IMR-90 (cell line): ENCODE measurements at regions not wholly inside any gene's neighbourhood (a gene's known extent, or its start where the extent isn't known, plus 50 kb on each side); places are given as distances from the start of the nearest gene placed in this dataset.

Source experiments
- ATAC-seq: fragments of 200-7000 bp; cut with Tn5 transposase; 2 replicates; pipeline ENCODE4 v1.9.1; 2020; ENCODE audit warnings: low read depth, mild to moderate bottlenecking, moderate library complexity
- BruUV-seq: library from RNA; stranded (reverse); fragments of 400-500 nt; replicated peaks from 2 replicates; lab custom pipeline; 2021; lab: Mats Ljungman, UMichigan
- CTCF ChIA-PET: fragments of 300-600 bp; formaldehyde crosslinking; extraction: SDS; loops from one replicate; lab custom pipeline; 2021; ENCODE audit warnings: antibody characterized with exemption; lab: Yijun Ruan, JAX
- POLR2A ChIA-PET: fragments of 300-600 bp; sonication (Branson Sonifier 250); formaldehyde crosslinking; loops from one replicate; lab custom pipeline; 2022; ENCODE audit warnings: antibody characterized with exemption; ENCODE audit not compliant: unreplicated experiment; lab: Charles Lee
- DNase-seq: peaks from one replicate; pipeline ENCODE4 v3.0.0; 2013
- H2AFZ ChIP-seq: replicated peaks from 2 replicates; pipeline ENCODE3; 2013; ENCODE audit warnings: low read length, mild to moderate bottlenecking; ENCODE audit not compliant: poor library complexity
- H2AK5ac ChIP-seq: 2 replicates; pipeline ENCODE4 v1.6.1; 2013; ENCODE audit warnings: low read depth, low read length, inconsistent platforms
- H2AK9ac ChIP-seq: replicated peaks from 2 replicates; pipeline ENCODE3; 2013; ENCODE audit warnings: mild to moderate bottlenecking, low read depth, low read length, moderate library complexity; ENCODE audit not compliant: poor library complexity
- H2BK120ac ChIP-seq: 2 replicates; pipeline ENCODE4 v1.6.1; 2013; ENCODE audit warnings: low read depth, low read length, inconsistent platforms
- H2BK15ac ChIP-seq: 3 replicates; pipeline ENCODE4 v1.6.1; 2013; ENCODE audit warnings: low read depth, low read length, inconsistent platforms
- H2BK20ac ChIP-seq: 2 replicates; pipeline ENCODE4 v1.6.1; 2013; ENCODE audit warnings: low read depth, mild to moderate bottlenecking, inconsistent platforms, low read length, moderate library complexity
- H2BK5ac ChIP-seq: 2 replicates; pipeline ENCODE4 v1.6.1; 2013; ENCODE audit warnings: mild to moderate bottlenecking, low read depth, low read length, inconsistent platforms; ENCODE audit not compliant: poor library complexity, severe bottlenecking
- H3K14ac ChIP-seq: replicated peaks from 2 replicates; pipeline ENCODE4 v1.6.1; 2013; ENCODE audit warnings: low read depth, low read length, inconsistent platforms
- H3K18ac ChIP-seq: 2 replicates; pipeline ENCODE4 v1.6.1; 2013; ENCODE audit warnings: low read depth, low read length, control low read depth
- H3K23ac ChIP-seq: 2 replicates; pipeline ENCODE4 v1.6.1; 2013; ENCODE audit warnings: low read depth, low read length, inconsistent platforms
- H3K27ac ChIP-seq: 2 replicates; pipeline ENCODE4 v1.5.1; 2013; ENCODE audit warnings: mild to moderate bottlenecking, control low read depth, low read length; ENCODE audit not compliant: insufficient read depth
- H3K27me3 ChIP-seq: 2 replicates; pipeline ENCODE4 v1.6.1; 2013; ENCODE audit warnings: low read length; ENCODE audit not compliant: control insufficient read depth, insufficient read depth
- H3K36me3 ChIP-seq: 2 replicates; pipeline ENCODE4 v1.6.1; 2013; ENCODE audit warnings: low read length, mixed read lengths; ENCODE audit not compliant: control insufficient read depth, insufficient read depth
- H3K4ac ChIP-seq: 2 replicates; pipeline ENCODE4 v1.6.1; 2013; ENCODE audit warnings: low read depth, low read length, inconsistent platforms
- H3K4me1 ChIP-seq: 2 replicates; pipeline ENCODE4 v1.6.1; 2013; ENCODE audit warnings: low read length, mixed read lengths; ENCODE audit not compliant: control insufficient read depth, insufficient read depth
- H3K4me2 ChIP-seq: 2 replicates; pipeline ENCODE4 v1.6.1; 2013; ENCODE audit warnings: low read depth, mild to moderate bottlenecking, control low read depth, low read length, moderate library complexity
- H3K4me3 ChIP-seq: 2 replicates; pipeline ENCODE4 v1.5.1; 2013; ENCODE audit warnings: low read depth, mild to moderate bottlenecking, control low read depth, low read length, moderate library complexity; ENCODE audit not compliant: insufficient read depth
- H3K56ac ChIP-seq: 2 replicates; pipeline ENCODE4 v1.6.1; 2013; ENCODE audit warnings: low read length, inconsistent platforms; ENCODE audit not compliant: insufficient read depth; ENCODE audit errors: extremely low read depth
- H3K79me1 ChIP-seq, 2 experiments: 2 replicates each; pipeline ENCODE4 v1.6.1; 2013; ENCODE audit warnings: low read length in 2 of 2, inconsistent platforms in 1 of 2, low read depth in 1 of 2
- H3K9ac ChIP-seq: 2 replicates; pipeline ENCODE4 v1.6.1; 2013; ENCODE audit warnings: low read depth, low read length, control low read depth
- H3K9me1 ChIP-seq: 2 replicates; pipeline ENCODE4 v1.6.1; 2013; ENCODE audit warnings: low read length, inconsistent platforms; ENCODE audit not compliant: insufficient read depth
- H3K9me3 ChIP-seq: 2 replicates; pipeline ENCODE4 v1.6.1; 2013; ENCODE audit warnings: low read length; ENCODE audit not compliant: control insufficient read depth, insufficient read depth
- H4K20me1 ChIP-seq: 2 replicates; pipeline ENCODE4 v1.6.1; 2013; ENCODE audit warnings: low read length, inconsistent platforms; ENCODE audit not compliant: insufficient read depth
- H4K5ac ChIP-seq: 2 replicates; pipeline ENCODE4 v1.6.1; 2013; ENCODE audit warnings: mild to moderate bottlenecking, low read depth, low read length, control low read depth
- H4K8ac ChIP-seq, 2 experiments: 2 replicates each; pipeline ENCODE4 v1.6.1; 2013; ENCODE audit warnings: low read depth in 2 of 2, low read length in 2 of 2, control low read depth in 1 of 2, inconsistent platforms in 1 of 2
- H4K91ac ChIP-seq: 2 replicates; pipeline ENCODE4 v1.6.1; 2013; ENCODE audit warnings: low read depth, low read length, inconsistent platforms; ENCODE audit not compliant: insufficient read depth
- CHD1 ChIP-seq: IDR thresholded peaks from 2 replicates; pipeline ENCODE4 v1.6.1; 2012; ENCODE audit warnings: low read depth, low read length, improper control_type of control experiment
- FOS ChIP-seq: fragments of 150-350 bp; IDR thresholded peaks from 2 replicates; pipeline ENCODE4 v1.6.1; 2016; ENCODE audit warnings: low read depth, low read length
- MAZ ChIP-seq: IDR thresholded peaks from 2 replicates; pipeline ENCODE4 v1.6.1; 2012; ENCODE audit warnings: low read depth, mild to moderate bottlenecking, low read length, improper control_type of control experiment, moderate library complexity, borderline replicate concordance
- MXI1 ChIP-seq: IDR thresholded peaks from 2 replicates; pipeline ENCODE4 v1.6.1; 2012; ENCODE audit warnings: low read depth, mild to moderate bottlenecking, low read length, moderate library complexity, borderline replicate concordance
- NFE2L2 ChIP-seq: fragments of 150-350 bp; IDR thresholded peaks from 2 replicates; pipeline ENCODE4 v1.6.1; 2016; ENCODE audit warnings: low read depth, mild to moderate bottlenecking, low read length
- POLR2A ChIP-seq: IDR thresholded peaks from 2 replicates; pipeline ENCODE4 v1.6.1; 2012; ENCODE audit warnings: mild to moderate bottlenecking, low read depth, low read length
- RCOR1 ChIP-seq: IDR thresholded peaks from 2 replicates; pipeline ENCODE4 v1.6.1; 2012; ENCODE audit warnings: mild to moderate bottlenecking, low read length, improper control_type of control experiment; ENCODE audit not compliant: insufficient replicate concordance
- RFX5 ChIP-seq: IDR thresholded peaks from 2 replicates; pipeline ENCODE4 v1.8.0; 2012; ENCODE audit warnings: low read depth, mild to moderate bottlenecking, low read length, moderate library complexity
- WGBS, 2 experiments: methylation state at CpG; one replicate each; pipeline versions ENCODE4 v1.1.5 to v1.1.7; 2013; ENCODE audit warnings: missing lambda C conversion rate in 2 of 2; ENCODE audit not compliant: insufficient read length in 1 of 2; ENCODE audit errors: extremely low coverage in 2 of 2; 5-methylcytosine and 5-hydroxymethylcytosine counted together
- dilution Hi-C: fragments of 300-500 bp; cut with HindIII; formaldehyde crosslinking; loops from one replicate; pipeline ENCODE4 v1.14.3; 2018; ENCODE audit warnings: low sequenced_read_pairs; ENCODE audit not compliant: unreplicated experiment
- in situ Hi-C: fragments of 300-500 bp; cut with MboI; formaldehyde crosslinking; loops from 3 replicates; pipeline ENCODE4 v1.14.3; 2019; ENCODE audit warnings: low sequenced_read_pairs, inconsistent platforms, mixed read lengths
- intact Hi-C: fragments of 100-400 bp; cut with micrococcal nuclease; formaldehyde crosslinking; loops from 2 replicates; pipeline ENCODE4 v1.10.0; 2022
- TF ChIP-seq, protein P1 (sequence below): fragments of 150-350 bp; IDR thresholded peaks from 2 replicates; pipeline ENCODE4 v1.6.1; 2017; ENCODE audit warnings: mild to moderate bottlenecking, antibody characterized with exemption, low read length, low read depth
- TF ChIP-seq, protein P2 (sequence below): fragments of 150-350 bp; IDR thresholded peaks from 2 replicates; pipeline ENCODE4 v1.6.1; 2016; ENCODE audit warnings: low read depth, mild to moderate bottlenecking, low read length, moderate library complexity, borderline replicate concordance

DNA sequence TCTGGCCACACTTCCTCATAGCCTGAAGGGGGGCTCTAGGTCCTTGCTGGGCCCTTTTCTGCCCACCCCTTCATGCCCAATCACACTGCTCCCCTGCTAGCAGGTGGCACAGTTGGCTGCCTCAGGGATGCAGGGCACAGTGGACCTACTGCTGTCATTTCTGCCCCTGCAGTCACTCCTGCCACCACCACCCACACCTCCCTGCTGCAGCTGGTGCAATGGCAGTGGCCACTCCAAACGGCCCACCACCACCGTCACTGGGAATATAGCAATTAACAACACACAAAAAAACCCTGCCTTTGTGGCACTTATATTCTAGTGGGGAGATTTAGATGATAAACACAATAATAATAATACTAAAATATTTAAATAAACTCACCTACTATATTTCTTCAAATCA, 162.4 kb upstream of the DUSP10 start:
- Histone ChIP-seq H4K8ac (no peak overlapping the region), H3K18ac (no peak overlapping the region), H4K20me1 (no peaks in the 10 kb centered on the region), H3K23ac (no peak overlapping the region), H2BK120ac (no peak overlapping the region), H2AFZ (no peak overlapping the region), H3K4me2 (no peak overlapping the region), H3K4me1 (no peaks in the 10 kb centered on the region), H3K56ac (no peak overlapping the region), H3K27ac (no peak overlapping the region), H2BK15ac (no peak overlapping the region), H3K27me3 (no peaks in the 10 kb centered on the region), H3K79me1 (no peaks in the 10 kb centered on the region), H2AK5ac (no peak overlapping the region), H3K9me1 (no peaks in the 10 kb centered on the region), H2BK20ac (no peak overlapping the region), H4K5ac (no peak overlapping the region), H3K14ac (no peak overlapping the region), H3K4ac (no peak overlapping the region), H2BK5ac (no peak overlapping the region), H3K36me3 (no peaks in the 10 kb centered on the region), H4K91ac (no peak overlapping the region), H3K4me3 (no peak overlapping the region), H3K9me3 (no peaks in the 10 kb centered on the region), H2AK9ac (no peak overlapping the region), H3K9ac (no peak overlapping the region)
- intact Hi-C loops: no loop called here
- ChIA-PET POLR2A (no interaction called here), CTCF (no interaction called here)
- DNase-seq (no peak), ATAC-seq (no peak)
- WGBS, 2 experiments: no CpG with 5 or more reads among the region's 2 CpGs
- BruUV-seq: no TSS peak
- TF ChIP-seq RCOR1: no peak
- TF ChIP-seq, protein P1, sequence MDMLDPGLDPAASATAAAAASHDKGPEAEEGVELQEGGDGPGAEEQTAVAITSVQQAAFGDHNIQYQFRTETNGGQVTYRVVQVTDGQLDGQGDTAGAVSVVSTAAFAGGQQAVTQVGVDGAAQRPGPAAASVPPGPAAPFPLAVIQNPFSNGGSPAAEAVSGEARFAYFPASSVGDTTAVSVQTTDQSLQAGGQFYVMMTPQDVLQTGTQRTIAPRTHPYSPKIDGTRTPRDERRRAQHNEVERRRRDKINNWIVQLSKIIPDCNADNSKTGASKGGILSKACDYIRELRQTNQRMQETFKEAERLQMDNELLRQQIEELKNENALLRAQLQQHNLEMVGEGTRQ: no peak
- TF ChIP-seq CHD1: no peak
- TF ChIP-seq FOS: no peak
- no peak for TF ChIP-seq MXI1
- TF ChIP-seq RFX5: no peak
- TF ChIP-seq, protein P2, sequence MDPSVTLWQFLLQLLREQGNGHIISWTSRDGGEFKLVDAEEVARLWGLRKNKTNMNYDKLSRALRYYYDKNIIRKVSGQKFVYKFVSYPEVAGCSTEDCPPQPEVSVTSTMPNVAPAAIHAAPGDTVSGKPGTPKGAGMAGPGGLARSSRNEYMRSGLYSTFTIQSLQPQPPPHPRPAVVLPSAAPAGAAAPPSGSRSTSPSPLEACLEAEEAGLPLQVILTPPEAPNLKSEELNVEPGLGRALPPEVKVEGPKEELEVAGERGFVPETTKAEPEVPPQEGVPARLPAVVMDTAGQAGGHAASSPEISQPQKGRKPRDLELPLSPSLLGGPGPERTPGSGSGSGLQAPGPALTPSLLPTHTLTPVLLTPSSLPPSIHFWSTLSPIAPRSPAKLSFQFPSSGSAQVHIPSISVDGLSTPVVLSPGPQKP: no peak
- no peak for TF ChIP-seq MAZ
- no peak for TF ChIP-seq NFE2L2
- TF ChIP-seq POLR2A: no peak
- in situ Hi-C loops: no loop called here
- dilution Hi-C loops: no loop called here
